GM18519 (cell line): ENCODE measurements at regions not wholly inside any gene's neighbourhood (a gene's known extent, or its start where the extent isn't known, plus 50 kb on each side); places are given as distances from the start of the nearest gene placed in this dataset.
"Not testable (repeated sequence)": the region's sequence is repeated elsewhere in the genome, so short reads cannot be mapped to it uniquely, and the experiment has no call there.

Source experiments
- ATAC-seq: cut with Tn5 transposase; IDR thresholded peaks from one replicate; pipeline ENCODE4 v1.9.1; 2021; ENCODE audit warnings: mild to moderate bottlenecking, moderate library complexity; ENCODE audit not compliant: unreplicated experiment, low FRiP score

DNA sequence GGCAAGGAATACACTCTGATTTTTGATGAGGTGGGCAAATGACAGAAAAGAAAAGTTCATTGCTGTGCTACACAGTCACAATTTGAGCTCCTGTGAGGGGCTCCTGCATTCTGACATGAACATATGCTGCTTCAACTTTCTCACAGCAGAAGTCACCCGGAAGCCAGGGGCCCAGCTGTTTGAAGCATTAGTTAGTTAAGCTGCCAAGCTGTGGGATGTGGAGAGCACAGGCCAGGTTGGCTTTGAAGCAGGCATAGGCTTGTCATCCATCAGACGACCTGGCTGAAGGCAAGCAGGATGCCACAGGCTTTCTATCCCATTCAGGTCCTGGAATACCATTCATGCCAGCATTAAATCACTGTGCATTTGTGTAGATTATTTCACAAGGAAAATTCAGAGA lies 63.1 kb downstream of the MTNR1B start:
- no peak for ATAC-seq

DNA sequence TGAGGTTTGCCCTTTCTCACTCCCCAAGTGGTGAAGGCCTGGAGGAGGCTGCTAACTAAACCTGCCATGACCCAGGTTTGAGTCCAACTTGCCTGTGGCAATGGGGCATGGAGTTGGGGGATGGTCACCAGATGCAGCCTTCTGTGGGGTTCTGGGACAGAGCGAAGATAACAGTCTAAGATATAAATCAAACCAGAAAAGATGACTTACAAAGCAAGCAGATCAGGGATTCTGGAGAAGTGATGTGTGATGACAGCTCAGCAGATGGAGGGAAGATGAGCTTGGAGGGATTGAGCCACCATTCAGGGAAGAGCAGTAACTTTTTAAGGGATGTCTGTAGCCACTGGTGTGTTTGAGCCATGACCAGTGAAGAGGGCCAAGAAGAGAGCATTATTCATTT lies 63.6 kb downstream of the MTNR1B start:
- ATAC-seq, result no peak

DNA sequence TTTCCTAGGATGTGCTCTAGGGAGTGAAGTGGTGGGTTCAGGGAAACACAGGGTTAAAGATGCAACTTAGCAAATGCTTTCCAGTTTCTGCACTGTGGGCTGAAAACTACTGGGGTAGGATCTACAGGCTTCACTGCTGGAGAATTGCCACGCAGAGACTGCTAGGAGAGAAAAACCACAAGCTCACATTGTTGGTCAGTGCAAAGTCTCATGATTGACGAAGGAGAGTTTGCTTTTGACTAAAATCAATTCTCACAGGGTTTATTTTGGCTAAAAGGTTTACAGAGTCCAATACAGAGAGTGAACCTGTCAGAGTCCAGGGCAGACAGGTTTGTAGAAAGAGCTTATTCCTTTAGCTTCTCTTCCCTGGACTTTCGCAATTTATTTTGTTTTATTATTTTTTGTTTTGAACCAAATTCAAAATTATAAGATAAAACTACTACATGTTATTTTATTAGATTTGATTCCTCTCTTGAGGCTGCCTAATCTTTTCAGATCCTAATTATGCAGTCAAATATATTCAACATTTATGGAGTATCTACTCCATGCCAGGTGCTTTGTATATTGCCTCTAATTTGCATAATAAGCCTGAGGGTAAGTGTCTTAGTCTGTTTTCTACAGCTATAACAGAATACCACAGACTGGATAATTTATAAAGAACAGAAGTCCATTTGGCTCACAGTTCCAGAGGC lies 64.7 kb downstream of the MTNR1B start:
- ATAC-seq, result no peak

DNA sequence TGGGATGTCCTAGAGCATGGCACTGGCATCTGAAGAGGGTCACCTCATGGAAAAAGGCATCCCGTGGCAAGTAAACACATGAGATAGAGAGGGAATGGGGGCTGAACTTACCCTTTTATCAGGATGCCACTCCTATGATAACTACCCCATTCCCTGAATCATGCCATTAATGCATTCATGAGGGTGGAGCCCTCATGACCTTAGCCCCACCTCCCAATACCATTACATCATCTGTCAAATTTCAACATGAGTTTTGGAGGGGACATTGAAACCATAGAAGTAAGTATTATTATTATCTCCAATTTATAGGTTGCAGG lies 65.2 kb downstream of the MTNR1B start:
- no peak for ATAC-seq

DNA sequence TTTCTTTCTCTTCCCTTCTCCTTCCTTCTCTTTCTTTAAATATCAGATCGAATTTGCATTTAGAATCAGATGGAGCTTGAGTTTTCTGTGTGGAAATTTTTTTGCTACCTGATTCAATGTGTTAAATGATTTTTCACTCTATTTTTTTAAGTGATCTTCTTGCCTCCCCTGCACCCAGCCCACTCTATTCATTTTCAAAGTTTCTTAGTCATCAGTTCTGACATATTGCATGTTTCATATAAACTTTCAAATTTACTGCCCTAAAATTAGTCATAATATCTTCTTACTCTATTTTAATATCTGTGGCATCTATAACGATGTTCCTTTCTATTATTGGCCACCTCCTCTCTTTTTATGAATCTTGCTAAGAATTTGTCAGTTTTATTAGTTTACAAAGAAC lies 69.1 kb downstream of the MTNR1B start:
- ATAC-seq, result no peak

DNA sequence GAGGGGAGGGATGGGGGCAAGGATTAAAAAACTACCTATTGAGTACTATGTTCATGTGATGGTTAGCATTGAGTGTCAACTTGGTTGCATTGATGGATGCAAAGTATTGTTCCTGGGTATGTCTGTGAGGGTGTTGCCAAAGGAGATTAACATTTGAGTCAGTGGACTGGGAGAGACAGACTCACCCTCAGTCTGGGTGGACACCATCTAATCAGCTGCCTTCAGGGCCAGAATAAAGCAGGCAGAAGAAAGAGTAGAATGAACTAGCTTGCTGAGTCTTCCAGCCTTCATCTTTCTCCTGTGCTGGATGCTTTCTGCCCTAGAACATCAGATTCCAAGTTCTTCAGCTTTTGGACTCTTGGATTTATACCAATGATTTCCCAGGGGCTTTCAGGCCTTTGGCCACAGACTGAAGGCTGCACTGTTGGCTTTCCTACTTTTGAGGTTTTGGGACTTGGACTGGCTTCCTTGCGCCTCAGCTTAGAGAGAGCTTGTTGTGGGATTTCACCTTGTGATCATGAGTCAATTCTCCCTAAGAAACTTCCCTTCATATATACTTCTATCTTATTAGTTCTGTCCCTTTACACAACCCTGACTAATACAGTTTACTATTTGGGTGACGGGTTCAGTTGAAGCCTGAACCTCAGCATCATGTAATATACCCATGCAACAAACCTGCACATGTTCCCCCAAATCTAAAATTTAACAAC lies 70.2 kb downstream of the MTNR1B start:
- no peak for ATAC-seq

DNA sequence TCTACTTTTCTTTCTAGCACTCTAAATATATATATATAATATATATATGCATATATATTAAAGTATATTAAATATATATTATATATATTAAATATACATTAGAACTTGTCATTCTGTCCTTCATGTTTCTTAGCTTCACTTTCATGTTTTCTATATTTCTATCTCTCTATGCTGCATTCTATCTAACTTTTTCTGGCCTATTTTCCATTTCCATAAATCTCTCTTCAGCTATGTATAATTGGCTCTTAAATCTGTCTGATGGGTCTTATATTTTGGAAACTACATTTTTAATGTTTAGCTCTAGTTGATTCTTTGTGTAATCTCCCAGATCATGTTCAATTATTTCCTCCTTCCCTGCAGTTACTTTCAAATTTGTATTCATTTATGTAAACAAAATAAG lies 72.2 kb downstream of the MTNR1B start:
- no peak for ATAC-seq

DNA sequence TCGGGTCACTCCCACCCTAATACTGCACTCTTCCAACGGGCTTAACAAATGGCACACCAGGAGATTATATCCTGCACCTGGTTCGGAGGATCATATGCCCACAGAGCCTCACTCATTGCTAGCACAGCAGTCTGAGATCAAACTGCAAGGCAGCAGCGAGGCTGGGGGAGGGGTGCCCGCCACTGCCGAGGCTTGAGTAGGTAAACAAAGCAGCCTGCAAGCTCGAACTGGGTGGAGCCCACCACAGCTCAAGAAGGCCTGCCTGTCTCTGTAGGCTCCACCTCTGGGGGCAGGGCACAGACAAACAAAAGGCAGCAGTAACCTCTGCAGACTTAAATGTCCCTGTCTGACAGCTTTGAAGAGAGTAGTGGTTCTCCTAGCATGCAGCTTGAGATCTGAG lies 73.7 kb downstream of the MTNR1B start:
- not testable (repeated sequence) for ATAC-seq

DNA sequence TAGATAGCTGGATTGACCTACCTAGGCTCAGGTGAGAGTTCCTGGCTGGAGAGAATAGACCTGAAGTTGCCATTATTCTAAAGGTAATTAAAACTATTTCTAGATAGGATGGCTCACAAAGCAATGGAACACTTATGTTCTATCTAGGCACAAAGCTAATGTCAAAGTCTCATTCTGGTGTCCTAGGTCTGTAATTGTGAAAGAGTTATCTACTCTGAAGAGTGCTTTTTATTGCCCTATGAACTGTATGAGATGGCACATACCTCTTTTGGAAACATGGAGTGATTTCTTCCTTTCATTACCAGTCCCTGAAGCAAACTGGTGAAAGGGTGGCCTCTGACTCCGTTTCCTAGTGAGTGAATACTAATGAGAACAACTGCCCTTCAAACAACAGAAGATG lies 80.3 kb downstream of the MTNR1B start:
- no peak for ATAC-seq

DNA sequence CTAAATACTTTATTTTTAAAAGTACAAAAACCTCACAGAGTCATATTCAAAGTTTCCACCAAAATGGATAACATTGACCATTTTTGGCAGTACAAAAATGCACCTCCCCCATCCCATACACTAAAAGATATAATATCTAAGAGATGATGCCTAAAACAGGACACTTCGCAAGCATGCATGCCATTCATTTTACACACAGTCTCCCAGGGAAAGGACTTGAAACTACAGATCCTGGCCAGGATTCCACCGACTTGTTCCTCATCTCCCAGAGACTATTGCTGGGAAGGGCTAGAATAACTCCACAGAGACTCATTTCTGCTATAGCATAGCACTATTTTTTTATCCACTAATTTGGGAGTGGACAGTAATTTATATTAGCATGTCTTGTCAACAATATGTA lies 81.7 kb downstream of the MTNR1B start:
- ATAC-seq, result no peak

DNA sequence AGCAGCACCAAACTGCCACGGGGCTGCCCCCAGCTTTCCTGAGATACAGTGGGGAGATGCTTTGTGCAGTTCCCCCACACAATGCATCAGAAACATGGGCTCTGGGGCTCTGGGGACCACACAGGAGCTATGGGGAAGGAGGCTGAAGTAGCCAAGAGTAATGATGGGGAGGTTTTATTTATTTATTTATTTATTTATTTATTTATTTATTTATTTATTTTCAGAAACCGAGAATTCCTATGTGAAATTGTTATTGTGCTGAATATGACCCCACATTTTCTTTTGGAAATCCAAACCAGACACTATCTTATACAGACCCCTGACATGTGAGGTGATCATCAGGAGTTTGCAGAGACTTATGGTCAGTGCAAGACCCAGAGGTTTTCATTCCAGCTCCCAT lies 84.4 kb downstream of the MTNR1B start:
- no peak for ATAC-seq

DNA sequence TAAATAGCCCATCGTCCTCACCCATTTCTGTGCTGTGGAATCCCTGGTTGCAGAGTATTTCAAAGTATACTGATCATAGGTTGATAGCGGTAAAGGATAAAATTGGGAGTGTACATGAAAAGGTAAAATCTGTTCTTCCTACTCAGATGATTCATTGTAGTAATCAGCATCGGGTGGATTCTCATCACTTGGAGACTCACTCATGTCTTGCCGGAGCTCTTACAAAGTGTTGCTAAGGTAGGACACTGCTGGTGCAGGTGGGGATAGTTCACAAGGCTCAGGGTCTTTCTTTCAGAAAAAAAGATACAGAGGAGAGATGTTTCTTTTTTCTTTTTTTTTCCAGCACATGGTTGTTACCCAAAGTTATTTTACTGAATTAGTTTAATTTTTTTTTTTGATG lies 84.8 kb downstream of the MTNR1B start:
- ATAC-seq, result no peak

DNA sequence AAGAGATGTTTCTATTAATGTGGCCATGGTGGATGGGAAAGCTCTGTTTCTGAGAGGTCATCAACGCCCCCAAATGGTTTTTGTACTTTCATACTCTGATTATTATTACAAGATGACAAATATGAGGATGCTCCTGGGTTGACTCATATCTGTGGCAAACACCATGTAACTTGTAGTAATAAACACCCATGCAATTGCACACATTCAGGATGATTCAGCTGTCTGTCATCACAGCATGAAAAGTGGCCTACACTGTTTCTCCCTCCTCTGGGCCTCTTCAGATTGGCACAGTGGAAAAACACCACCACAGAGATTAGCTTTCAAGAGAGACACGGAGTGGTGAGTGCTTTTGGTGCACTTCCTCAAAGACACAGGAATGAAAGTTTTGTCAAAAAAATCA lies 85.4 kb downstream of the MTNR1B start:
- ATAC-seq, result no peak

DNA sequence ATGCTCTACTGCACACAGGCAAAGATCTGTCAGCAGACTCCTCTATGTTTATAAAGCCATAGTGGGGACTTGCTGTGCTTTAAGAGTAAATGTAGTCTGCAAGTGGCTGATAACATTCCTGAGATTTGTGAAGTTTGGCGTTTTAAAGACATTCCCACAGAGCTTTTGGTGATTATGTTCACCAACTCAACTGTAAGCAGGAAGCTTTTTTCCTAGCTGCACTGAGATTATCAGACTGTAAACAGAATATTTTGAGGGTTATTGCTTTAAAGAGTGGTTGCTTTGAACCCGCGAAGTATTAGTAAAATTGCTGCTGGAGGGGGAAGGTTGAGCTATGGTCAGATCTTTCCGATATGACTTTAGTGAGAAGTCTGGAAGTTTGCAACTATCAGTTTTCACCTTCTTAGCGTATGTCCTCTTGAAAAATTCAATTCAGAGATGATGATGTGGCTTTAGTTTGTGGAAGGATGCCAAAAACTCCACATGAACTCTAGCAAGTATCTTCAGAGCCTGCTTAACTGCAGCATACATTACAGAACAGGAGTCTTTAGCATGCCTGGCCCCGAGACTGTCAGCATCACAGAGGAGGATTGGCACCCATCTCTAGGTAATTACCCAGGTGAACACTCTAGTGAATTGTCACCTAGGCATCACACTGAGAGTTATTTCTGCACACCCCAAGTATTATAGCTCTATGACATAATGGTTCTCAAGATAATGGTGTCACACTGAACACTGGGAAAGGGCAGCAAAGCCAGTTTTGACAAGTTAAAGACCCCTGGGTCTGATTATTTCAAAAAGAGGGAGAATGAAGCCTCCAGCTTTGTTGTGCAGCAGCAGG lies 89.9 kb downstream of the MTNR1B start:
- ATAC-seq, result no peak

DNA sequence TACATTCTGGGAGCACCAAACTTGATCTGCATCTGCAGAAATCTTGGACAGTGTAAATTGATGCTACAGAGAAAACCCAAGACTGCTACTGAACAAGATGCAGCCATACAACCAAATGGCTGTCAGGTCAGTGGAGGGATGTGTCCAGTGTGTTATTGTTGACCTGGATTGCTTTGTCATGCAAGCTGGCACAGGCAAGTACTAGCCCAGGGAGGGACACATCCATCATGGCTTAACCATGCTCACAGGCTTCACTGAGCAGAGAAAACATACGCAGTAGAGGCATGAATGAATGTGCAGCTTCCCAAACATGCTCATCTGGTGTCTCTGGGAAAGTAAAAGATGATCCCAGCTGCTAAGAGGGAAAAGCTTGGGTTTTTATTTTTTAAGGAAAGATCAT lies 93.6 kb downstream of the MTNR1B start:
- ATAC-seq, result no peak

DNA sequence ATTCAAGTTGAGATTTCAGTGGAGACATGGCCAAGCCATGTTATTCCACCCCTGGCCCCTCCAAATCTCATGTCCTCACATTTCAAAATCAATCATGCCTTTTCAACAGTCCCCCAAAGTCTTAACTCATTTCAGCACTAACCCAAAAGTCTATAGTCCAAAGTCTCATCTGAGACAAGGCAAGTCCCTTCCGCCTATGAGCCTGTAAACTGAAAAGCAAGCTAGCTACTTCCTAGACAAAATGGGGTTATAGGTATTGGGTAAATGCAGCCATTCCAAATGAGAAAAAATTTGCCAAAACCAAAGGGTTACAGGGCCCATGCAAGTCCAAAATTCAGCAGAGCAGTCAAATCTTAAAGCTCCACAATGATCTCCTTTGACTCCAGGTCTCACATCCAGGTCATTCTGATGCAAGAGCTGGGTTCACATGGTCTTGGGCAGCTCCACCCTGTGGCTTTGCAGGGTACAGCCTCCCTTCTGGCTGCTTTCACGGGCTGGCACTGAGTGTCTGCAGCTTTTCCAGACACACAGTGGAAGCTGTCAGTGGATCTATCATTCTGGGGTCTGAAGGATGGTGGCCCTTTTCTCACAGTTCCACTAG lies 95.7 kb downstream of the MTNR1B start:
- not testable (repeated sequence) for ATAC-seq

DNA sequence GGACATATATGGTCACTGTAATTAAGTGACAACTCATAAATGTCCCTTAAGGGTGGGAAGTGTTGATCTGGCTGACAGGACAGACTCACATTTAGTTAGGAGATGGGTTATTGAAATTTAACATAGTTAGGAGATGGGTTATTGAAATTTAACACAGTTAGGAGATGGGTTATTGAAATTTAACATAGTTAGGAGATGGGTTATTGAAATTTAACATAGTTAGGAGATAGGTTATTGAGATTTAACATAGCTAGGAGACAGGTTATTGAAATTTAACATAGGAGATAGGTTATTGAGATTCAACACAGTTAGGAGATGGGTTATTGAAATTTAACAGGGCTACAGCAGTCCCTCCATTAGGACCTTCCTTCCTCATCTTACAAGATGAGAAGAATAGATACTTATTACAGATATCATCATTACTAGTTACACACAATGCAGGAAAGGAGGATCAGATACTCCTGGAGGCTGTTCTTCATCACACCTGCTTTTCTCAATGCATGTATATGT lies 98.5 kb downstream of the MTNR1B start:
- ATAC-seq, result no peak

DNA sequence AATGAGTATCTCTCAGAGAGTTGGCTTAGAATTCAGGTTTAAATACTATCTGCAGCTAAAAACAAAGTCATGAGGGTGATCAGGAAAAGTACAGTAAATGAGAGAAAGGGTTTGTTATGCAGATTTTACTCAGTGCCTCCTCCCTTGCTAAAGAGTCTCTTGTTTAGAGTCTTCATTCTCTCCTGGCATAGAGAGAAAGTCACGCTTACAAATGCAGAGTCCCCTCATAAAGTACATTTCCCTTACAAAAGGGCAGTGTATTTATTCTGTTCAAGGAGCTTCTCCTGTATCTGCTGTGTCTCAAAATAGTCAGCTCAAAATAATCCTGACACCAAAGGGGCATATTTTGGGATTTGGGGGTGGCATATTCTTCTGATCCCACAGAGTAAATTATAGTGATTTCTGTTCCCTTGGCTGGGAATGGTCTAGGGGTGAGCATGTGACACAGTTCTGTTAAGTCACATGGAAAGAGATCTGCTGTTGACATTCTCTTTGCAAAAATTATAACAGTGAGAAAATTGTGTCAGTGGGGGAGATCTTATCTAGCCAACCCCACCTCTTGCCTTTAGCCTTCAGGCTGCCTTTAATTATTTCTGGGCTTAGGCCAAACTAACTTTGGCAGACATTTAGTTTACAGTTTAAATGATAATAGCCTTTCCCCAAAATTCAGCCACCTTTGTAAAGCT lies 102.9 kb downstream of the MTNR1B start:
- no peak for ATAC-seq

DNA sequence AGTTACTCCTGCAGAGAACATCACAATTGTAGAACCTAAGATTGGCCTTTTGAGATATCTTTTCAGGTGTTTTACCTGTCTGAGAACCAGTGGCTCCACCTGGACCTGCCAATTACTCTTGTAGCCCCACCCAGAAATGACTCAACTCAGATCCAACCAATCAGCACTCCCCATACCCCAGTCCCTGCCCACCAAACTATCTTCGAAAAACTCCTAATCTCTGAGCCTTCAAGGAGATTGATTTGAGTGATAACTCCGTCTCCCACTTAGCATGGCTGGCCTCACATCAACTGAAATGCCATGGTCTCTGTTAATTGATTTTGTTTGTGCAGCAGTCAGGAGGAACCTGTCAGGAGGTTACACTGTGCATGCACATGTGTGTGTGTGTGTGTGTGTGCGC lies 103.6 kb downstream of the MTNR1B start:
- no peak for ATAC-seq

DNA sequence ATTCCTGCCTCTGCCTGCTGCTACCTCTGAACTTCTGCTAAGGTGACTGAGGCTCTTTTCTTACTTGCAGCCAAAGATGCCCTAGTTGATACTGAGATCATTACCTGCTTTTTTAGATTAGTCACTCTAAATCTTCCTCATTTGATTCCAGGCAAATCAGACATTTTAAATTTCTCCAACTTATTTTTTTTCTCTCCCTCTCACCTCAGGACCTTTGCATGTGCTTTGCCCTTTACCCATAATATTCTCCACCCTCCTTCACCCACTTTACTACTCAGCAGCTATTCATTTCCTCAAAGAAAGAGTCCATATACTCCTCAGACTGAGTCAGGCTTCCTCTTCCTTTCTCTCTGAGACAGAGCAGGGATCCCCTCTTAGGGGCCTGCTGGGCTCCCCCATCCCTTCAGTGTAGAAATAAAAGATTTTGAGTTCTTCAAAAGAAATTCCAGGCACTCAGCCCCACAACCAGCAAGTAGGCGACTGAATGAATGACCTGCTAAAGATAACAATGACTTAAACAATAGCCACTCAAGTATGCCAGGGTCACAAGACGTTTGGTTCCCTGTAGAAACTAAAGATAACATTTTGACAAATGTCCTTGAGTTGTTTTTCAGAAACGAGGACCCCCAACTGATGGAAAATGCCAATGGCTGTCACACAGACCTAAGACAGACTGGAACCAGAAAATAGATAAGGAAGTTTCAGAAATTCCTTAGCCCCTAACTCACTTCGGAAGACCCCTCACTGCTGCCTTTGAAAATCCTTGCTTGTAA lies 104.2 kb downstream of the MTNR1B start:
- no peak for ATAC-seq
